GM18505 (cell line): ENCODE measurements at regions not wholly inside any gene's neighbourhood (a gene's known extent, or its start where the extent isn't known, plus 50 kb on each side); places are given as distances from the start of the nearest gene placed in this dataset.

ENCODE experiments used
- ATAC-seq: cut with Tn5 transposase; IDR thresholded peaks from one replicate; pipeline ENCODE4 v1.9.1; 2021; ENCODE audit not compliant: unreplicated experiment
- POLR2A ChIP-seq: IDR thresholded peaks from 4 replicates; pipeline ENCODE4 v1.6.1; 2011; ENCODE audit warnings: borderline replicate concordance; ENCODE audit not compliant: insufficient read depth, insufficient read length; ENCODE audit errors: extremely low read depth

- ATAC-seq = no peak
- no peak for TF ChIP-seq POLR2A
Measured at GRCh38 chr1:56295949-56296929, 283.1 kb downstream of the PLPP3 start.

- no peak for TF ChIP-seq POLR2A
- ATAC-seq = no peak
Measured at GRCh38 chr1:56291374-56291919, 287.9 kb downstream of the PLPP3 start.

GRCh38 chr1:56289260-56289659 lies 290.1 kb downstream of the PLPP3 start:
- no peak for ATAC-seq
- no peak for TF ChIP-seq POLR2A

DNA sequence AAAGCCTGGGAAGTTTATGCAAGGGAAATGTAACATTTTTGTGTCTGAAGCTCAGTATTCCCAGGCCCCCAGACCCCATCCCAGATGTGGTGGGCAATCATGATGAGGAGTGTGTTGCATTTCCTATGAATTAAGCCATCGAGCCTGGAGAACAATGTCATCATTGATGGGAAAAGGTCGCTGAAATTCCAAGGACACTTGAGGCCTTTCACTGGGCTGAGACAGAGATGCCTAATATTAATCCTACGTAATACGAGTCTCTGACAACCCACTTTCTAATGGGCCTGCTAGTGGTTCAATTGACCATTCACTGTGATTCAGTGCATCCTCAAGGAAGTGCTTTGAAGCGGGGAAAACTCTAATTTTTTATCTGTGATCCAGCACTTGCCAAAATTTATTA lies 291.6 kb downstream of the PLPP3 start:
- no peak for ATAC-seq
- no peak for TF ChIP-seq POLR2A

DNA sequence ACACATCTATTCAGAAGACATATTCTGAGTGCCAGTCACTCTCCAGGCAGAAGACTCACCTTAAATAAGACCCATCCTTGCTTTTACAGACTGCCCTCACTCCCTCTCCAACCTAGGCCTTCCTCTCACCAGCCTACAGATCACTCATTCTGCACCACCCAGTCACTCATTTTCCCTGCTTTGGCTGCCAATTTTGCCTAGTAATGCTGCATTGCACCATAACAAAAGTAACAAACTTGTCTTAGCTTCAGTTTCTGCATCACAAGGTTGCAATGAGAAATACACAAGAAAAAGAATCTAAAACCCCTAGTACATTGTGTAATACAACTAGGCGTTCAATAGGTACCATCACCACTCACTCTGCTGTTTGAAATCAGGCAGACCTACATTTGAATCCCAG lies 292.4 kb downstream of the PLPP3 start:
- no peak for ATAC-seq
- TF ChIP-seq POLR2A = no peak

- TF ChIP-seq POLR2A = no peak
- no peak for ATAC-seq
Measured at GRCh38 chr1:56286506-56286905, 292.9 kb downstream of the PLPP3 start.

DNA sequence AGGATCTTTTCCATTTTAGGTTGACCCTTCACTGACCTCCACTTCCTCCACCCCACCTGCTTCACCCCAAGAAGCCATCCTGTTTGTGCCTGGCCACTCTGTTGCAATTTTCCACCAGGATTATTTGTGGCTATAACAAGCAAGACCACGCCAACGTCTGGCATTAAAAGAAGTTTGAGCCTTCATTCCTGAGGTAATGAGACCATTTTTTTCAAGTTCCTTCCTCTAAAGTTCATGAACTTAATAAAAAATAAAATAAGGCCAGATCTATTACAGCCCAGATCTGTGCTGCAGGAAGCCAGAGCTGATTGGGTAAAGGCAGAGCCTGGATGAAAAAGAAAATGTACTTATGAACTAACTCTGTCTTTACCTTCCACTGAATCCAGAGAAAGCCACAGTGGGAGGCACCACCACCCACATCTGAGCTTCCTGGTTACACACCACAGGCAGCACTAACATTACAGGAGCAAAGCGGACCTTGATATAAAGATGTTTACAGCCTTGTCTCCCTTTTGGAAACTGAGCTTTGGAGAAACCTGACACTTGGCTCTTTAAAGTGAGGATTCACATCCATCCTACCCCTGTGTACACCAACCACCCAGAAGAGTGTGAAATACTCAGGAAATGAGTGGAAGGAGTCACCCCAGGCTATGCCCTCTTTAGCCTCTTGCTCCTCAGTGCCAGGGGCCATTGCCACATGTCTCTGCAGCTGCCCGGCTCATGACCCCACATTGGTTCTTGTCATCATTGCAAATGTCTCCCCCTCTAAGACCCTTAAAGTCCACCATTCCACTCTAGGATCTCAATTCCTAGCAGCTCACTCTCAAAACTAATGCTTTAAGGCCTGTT lies 293.6 kb downstream of the PLPP3 start:
- TF ChIP-seq POLR2A = no peak

GRCh38 chr1:56284928-56285327 lies 294.4 kb downstream of the PLPP3 start:
- no peak for TF ChIP-seq POLR2A
- no peak for ATAC-seq

More for the DNA sequence above, 293.6 kb downstream of the PLPP3 start:
- no peak for ATAC-seq

DNA sequence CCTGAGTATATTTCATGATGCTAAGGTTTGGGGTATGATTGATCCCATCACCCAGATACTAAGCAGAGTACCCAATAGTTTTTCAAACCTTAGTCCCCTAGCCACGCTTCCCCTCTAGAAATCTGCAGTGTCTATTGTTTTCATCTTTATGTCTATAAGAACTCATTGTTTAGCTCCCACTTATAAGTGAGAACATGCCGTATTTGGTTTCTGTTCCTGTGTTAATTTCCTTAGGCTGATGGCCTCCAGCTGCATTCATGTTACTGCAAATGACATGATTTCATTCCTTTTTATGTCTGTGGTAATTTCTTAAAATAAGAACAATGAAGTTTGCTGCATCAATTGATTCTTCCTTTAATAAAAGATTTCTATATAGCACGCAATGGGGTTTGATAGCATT lies 301.3 kb downstream of the PLPP3 start:
- ATAC-seq = no peak
- no peak for TF ChIP-seq POLR2A

- no peak for ATAC-seq
- TF ChIP-seq POLR2A = no peak
Measured at GRCh38 chr1:56268519-56269140, 310.7 kb downstream of the PLPP3 start.

- ATAC-seq = no peak
- TF ChIP-seq POLR2A = no peak
Measured at GRCh38 chr1:56267611-56268010, 311.8 kb downstream of the PLPP3 start.

DNA sequence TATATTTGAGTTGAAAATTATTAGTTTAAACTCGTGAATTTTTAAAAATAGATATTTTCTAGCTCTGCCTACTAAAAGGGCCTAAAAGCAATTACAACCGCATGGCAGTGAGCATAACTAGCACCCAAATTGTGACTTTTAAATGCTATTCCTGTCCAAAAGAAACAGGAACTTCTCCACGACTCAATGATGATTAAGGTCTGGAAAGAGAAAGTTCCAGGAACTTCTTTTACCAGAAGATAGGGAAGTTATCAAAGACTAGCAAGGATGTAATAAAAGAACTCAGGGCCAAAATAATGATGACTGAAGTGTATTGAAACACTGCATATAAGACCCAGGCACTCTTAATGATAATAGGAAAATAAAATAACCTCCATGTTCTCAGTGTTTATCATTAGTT lies 313.0 kb downstream of the PLPP3 start:
- no peak for ATAC-seq
- TF ChIP-seq POLR2A = no peak

- no peak for ATAC-seq
Measured at GRCh38 chr1:56265216-56265615, 314.1 kb downstream of the PLPP3 start.

GRCh38 chr1:56263908-56264307 lies 315.5 kb downstream of the PLPP3 start:
- ATAC-seq = no peak
- TF ChIP-seq POLR2A = no peak

More at GRCh38 chr1:56265216-56265615, 314.1 kb downstream of the PLPP3 start:
- no peak for TF ChIP-seq POLR2A

GRCh38 chr1:56258371-56258770 lies 321.0 kb downstream of the PLPP3 start:
- no peak for ATAC-seq

More at GRCh38 chr1:56258371-56258770, 321.0 kb downstream of the PLPP3 start:
- TF ChIP-seq POLR2A = no peak
